ENCODE measurements at regions not wholly inside any gene's neighbourhood (a gene's known extent, or its start where the extent isn't known, plus 50 kb on each side); places are given as distances from the start of the nearest gene placed in this dataset.

GRCh38 chr5:74376187-74376586, 264.3 kb downstream of the ENC1 start:
- no peak for DNase-seq (ENCODE audit: low spot score)

DNA sequence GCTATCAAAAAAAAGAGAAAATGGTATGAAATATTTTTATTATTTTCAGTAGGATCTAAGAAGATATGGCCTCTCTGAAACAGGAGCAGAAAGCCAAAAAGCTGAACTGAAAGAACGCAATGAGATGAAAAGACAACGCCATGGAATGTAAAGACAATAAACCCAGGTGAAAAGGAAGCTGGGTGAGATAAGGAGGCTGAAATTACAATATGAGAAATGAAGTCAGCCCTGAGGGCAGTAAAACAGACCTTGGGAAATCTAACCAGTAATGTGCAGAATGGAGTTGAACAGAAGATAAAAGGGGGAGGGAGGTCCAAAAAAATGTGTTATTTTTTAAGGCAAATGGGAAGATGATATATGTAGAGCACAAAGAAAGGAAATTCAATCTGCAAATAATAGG, 265.3 kb downstream of the ENC1 start:
- no peak for DNase-seq (ENCODE audit: low spot score)

- DNase-seq (ENCODE audit: low spot score): no peak
Observed at GRCh38 chr5:74374656-74375055, 265.9 kb downstream of the ENC1 start.

DNA sequence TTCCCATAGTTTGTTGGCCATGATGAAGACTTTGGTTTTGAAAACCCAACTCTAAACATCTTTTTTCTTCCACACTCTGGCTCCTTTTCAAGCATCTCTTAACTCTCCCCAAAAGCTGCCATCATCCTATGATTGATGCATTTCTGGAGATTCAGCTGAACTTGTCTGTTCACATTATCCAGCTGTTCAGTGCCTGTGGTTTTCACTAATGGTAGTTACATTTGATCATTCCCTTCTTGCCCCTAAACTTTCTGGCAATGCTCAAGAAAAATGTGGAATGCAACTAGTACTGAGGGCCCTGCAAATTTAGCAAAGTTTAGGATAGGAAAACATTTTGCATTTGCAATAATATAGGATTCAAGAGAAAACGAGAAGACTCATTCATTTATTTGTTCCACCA, 267.5 kb downstream of the ENC1 start:
- no peak for DNase-seq (ENCODE audit: low spot score)

DNA sequence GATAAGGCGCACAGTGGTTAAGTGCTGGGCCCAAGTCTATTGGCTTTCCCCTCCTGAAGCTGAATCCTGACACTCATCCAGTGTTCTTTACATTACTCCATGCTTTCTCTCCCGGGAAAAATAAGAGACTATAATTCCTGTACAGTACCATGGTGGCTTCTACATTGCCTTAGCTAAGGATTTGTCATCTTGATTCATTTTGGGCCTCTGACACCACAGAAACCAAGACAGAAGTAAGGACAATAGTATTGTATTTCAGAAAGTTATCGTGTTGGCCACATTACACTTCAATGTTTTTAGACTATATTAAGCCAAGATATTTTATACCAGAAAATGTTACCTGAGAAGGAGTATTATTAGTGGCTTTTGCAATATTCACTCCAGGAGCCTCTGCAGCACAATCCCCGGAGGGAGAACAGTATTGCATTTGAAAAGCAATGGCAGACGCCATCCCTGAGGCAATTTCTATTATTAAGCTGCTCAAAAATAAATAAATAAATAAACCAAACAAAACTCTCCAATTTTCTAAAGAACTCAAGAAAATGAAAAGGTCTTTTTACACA, 267.9 kb downstream of the ENC1 start:
- DNase-seq (ENCODE audit: low spot score): no peak

DNA sequence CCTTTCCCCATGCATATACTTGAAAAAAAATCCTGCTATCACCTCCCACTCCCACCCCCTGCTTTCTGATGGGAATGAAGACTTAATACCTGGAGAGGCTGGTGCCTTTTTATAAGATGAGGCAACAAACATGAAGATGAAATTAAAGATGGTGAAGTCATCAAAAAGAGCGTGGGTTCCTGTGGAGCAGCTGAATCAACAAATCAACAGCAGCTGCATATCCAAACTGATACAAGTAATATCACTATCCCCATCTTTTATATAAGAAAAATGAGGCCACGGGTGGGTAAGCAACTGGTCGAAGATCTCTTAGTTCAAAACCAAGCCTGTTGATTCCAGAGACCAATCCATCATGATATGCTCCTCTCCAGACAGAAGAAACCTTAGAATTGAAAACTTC, 268.5 kb downstream of the ENC1 start:
- no peak for DNase-seq (ENCODE audit: low spot score)

- no peak for DNase-seq (ENCODE audit: low spot score)
Observed at GRCh38 chr5:74371621-74372020, 268.9 kb downstream of the ENC1 start.

- DNase-seq (ENCODE audit: low spot score): no peak
Observed at GRCh38 chr5:74370168-74370567, 270.4 kb downstream of the ENC1 start.

- DNase-seq (ENCODE audit: low spot score): no peak
Observed at GRCh38 chr5:74369173-74369572, 271.4 kb downstream of the ENC1 start.

DNA sequence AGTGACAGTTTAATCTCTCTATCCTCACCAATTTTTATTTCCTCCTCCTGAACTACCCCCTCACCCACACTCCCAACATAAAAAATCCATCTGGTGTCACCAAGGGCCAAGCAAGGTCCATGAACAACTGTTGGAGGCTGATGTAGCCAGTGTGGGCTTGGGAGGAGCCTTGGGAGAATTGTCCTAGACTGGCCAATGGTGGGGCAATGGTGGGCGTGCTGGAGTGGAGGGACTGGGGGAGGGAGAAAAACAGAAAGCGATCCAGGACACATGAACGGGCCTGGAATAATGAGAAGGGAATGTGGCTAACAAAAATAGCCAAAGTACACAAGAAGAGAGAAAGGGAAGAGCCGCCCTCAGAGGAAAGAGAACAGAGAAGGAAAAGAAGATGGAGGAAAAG, 272.6 kb downstream of the ENC1 start:
- no peak for DNase-seq (ENCODE audit: low spot score)

DNA sequence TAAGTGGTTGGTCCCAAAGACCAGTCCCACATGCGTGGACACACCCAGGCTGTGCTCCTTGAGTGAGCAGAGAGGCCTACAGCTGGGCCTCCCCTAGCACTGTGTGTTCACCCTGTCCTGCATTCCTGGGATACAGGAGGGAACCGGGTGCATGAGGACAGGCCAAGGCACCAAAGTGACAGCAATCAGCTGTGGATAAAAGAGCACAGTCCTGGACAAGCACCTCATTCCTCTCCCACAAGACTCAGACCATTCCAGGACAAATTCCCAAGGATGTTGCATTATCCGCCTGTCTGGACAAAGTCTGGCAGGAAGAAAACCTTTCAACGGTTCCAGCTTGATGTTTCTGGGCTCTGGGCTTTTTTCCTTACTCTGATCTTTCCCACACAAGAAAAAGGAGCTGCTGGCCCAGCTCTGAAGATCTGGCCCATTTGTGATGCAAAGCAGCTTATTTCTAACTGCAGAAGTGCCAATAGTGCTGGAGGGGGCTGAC, 273.2 kb downstream of the ENC1 start:
- DNase-seq (ENCODE audit: low spot score): no peak

DNA sequence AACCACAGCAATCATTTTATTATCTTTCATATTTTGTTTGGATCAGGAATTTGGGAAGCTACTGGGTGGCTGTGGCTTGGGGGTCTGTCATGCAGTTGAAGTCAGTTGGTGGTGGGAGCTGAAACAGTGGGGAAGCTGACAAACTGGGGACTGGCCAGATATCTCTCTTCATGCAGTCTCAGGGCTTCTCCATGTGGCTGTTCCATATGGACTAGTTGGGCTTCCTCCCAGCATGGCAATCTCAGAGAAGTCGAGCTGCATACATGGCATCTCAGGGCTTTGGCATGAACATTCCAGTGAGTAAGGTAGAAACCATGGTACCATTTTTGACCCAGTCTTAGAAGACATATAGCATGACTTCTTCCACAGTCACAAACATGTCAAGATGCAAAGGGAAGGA, 274.8 kb downstream of the ENC1 start:
- no peak for DNase-seq (ENCODE audit: low spot score)

DNA sequence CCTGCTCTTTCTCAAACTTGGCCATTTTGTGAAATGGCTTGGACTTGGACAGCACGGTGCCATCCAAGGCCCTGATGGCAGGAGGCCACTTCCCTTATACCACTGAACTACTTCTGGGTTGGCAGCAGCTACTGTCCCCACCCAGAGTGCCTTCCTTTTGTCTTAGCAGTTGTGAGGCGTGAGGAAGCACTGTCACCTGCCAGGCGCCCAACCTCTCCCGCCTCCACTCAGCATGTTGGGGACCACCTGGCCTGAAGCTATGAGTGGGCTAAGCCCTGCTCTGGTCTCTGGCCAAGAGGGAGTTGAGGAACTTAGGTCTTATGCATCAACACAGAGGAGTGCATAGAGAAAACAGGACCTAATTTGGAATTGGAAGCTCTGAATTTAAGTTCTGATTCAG, 276.0 kb downstream of the ENC1 start:
- no peak for DNase-seq (ENCODE audit: low spot score)

DNA sequence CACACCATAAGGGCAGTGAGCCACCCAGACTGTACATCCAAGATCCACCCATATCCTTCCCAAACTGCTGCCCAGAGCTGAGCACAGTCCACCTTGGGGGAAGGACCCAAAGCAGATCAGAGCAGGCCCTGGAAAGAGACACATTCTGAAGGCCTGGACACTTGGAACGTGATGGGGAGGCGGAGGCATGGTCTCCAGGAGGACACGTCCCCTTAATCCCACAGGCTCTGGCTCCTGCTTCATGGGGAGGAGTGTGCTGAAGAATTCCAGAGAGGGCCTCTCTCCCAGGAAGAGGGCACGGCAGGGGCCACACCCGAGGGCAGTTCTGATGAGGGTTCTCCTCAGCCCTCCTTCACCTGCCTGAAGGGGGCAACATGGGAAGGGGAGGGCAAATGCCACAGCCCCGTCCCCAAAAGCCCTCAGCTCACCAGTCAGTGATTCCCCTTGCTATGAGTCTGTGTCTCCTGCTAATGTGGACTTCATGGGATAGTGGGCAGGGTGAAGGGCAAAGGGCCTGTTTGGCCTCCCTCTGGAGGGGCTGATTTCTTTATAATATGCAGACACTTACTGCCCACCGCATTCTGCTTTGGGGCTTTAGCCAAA, 276.8 kb downstream of the ENC1 start:
- no peak for DNase-seq (ENCODE audit: low spot score)

- DNase-seq (ENCODE audit: low spot score): no peak
Observed at GRCh38 chr5:74361406-74362358, 278.8 kb downstream of the ENC1 start.

DNA sequence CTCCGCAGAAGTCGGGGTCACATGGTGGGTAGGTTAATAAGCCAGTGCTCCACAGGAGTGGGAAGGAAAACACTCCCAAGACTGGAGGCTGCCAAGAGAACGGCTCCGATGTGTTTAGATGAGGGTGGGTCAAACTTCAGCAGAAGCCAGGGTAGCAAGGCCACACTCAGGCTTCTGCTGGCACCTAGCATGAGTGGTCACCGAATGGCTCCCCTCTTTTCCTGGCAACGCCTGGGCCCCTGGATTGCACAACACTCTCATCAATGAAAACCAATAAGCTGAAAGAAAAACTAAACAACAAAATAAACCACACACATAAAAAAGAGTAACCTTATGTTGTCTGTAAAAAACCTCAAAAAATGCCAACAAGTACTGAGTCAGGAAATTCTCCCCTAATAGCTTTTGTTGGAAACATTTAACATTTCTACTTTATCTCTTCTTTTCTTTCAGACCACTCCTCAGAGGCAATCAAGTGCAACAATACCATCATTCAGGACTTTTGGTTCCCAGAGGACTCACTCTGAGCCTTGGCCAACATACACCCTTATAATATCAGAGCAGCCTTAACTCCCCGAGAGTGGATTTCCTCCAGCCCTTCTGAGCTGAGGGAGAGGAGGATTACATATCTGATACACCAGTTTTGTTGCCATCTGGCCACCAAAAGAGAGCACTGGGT, 279.9 kb downstream of the ENC1 start:
- DNase-seq (ENCODE audit: low spot score): no peak

DNA sequence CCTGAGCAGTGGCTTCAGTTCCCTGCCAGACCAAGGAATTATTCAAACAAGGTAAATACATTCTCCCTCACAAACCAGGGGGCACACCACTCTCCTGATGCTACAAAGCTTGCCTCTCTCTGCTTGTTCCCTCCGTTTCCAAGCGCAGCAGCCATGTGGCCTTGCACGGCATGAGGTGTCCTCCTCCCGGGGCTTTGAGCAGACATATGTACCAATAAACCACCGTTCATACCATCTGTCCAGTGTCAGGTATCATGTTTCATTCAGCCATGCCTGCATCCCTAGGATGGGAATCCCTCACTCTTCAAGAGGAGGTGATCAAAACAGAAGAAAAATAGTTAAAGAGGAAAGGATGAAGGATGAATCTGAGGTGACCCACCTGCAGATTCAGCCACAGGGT, 282.7 kb downstream of the ENC1 start:
- no peak for DNase-seq (ENCODE audit: low spot score)

DNA sequence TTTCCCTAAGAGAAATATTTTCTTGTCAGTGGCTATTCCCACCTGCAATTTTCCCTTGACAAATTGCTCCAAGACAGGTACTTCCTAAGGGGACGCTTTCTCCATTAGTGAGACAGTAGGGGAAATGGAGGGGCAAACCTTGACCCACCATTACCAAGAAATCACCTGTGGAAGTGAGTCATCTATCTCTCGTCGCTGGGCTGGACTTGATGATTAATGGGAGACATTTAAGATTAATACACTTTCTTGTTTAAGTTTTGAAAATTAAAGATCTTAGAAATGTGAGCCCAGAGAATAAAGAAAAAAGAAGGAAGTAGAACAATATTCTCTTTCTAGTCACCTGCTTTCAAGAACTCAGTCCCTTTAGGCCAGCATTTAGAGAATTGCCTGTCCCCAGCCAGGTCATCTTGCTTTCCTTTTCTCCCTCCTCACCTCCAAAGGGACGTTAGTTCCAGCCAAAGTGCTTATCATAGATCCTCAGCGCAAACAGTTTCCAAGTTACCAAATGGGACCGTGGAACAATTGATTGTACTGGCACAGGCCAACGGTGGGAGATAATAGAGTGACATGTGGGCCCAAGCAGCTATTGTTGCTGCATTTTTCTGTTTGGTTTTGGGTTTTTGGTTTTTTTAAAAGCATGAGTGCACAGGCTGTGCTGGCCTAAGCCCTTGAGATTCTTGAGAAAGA, 284.4 kb downstream of the ENC1 start:
- no peak for DNase-seq (ENCODE audit: low spot score)

DNA sequence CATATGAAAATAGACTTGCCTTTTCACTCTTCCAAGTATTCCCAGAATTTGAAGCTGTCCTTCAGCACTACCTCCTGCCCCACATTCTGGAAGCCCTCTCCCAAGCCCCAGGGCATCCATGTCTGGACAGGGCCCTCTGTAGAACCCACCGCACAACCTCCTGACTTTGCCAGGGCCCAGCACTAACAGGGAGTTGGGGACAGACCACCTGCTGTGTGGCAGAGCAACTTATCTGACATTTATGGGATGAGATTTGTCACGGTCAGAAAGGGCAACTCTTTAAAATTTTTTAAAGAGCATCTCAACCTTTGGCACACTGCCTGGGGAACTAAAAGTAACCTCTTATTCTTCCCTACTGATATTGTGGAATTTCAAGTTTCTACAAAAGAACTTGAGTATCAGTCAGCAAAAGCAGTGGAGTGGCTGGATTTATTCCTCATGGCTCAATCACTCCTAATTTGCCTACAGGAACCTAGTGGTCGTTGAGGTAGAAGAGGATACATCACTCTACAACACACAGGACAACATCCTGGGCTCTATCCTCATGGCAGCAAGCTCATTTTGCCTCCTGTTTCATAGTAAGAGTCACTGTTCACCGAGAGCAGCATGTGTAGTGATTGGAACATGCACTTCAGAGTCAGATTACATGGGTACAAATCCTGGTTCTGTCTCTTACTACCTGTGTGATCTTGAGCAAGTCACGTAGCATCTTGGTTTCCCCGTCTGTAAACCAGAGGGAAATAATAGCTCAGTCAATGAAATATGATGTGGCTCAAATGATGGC, 285.3 kb downstream of the ENC1 start:
- no peak for DNase-seq (ENCODE audit: low spot score)

DNA sequence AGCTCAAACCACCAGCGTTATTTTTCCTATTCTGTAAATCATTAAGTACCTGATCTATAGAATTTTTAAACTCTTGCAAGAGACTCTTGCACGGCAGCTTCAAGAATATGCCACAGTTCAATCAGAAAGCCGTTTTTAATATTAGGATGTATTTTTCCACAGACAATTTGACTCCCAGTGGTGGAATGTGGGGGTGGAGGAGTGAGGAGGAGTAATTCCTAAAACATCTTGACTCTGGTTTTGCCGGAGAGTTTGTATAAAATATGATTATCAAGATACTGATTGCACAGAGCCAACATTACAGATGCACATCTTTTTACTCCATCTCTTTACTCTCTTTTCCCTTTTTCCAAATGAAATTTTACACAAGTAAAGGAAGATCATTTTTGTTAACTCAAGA, 288.3 kb downstream of the ENC1 start:
- DNase-seq (ENCODE audit: low spot score): no peak
